ENCODE measurements at regions not wholly inside any gene's neighbourhood (a gene's known extent, or its start where the extent isn't known, plus 50 kb on each side); places are given as distances from the start of the nearest gene placed in this dataset.

DNA sequence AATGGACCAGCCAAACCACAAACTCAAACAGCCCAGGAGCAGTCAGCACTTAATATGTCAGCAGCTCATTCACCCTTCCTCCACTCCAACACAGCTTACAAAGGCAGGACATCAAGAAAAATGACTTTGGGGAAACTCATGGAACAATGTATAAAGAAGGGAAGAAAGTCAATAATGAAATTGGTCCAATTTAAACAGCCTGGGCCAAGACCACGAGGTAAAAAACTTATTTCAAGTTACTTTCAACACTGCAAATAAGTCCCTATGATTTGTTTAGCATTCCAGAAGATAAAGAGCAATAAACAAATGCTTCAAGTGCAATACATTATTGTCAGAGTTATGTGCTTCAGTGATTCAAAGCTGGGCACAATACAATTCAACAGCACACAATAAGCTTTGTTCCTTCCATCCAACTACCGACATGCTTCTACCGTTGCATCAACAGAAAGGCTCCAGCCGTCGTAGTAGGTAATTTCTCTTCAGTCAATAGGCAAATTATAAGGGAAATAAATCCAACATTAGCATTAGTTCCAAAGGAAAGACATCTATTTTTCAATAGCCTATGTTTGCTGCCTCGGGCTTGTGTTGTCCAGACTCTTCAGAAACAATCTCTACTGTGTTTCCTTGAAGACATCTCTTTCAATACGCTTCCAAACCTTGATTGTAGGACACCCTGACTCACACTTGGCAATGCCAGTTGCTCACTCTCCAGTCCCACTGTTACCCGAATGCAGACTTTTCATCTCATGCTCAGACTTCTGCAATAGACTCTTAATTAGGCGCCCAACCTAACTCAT is 225.7 kb downstream of the NUAK1 start:
- Histone ChIP-seq H2AFZ (ENCODE audit: low read length) (no peak overlapping the region), H3K4me1 (ENCODE audit: insufficient read depth, low read length) (no peaks in the 10 kb centered on the region), H3K36me3 (replicated peaks in 1 of 2; ENCODE audit: control insufficient read depth in 1 of 2, insufficient read depth in 2 of 2, low read length in 2 of 2) (no peaks in the 10 kb centered on the region), H3K79me2 (ENCODE audit: insufficient read depth, low read length) (no peaks in the 10 kb centered on the region), H3K9me3 (ENCODE audit: low read length) (no peaks in the 10 kb centered on the region), H3K4me3 (replicated peaks in 1 of 3; ENCODE audit: insufficient read depth in 1 of 3, low read depth in 2 of 3, low read length in 3 of 3) (no peak overlapping the region), H3K4me2 (ENCODE audit: low read depth, low read length) (no peak overlapping the region), H3K27ac (ENCODE audit: extremely low read length, insufficient read depth, low read length) (no peak overlapping the region), H3K9ac (ENCODE audit: insufficient read depth, low read depth, low read length) (no peak overlapping the region), H4K20me1 (ENCODE audit: insufficient read depth, low read length) (no peaks in the 10 kb centered on the region), H3K27me3 (ENCODE audit: control insufficient read depth in 1 of 2, insufficient read depth in 2 of 2, low read length in 2 of 2) (no peaks in the 10 kb centered on the region)
- TF ChIP-seq, protein P1, sequence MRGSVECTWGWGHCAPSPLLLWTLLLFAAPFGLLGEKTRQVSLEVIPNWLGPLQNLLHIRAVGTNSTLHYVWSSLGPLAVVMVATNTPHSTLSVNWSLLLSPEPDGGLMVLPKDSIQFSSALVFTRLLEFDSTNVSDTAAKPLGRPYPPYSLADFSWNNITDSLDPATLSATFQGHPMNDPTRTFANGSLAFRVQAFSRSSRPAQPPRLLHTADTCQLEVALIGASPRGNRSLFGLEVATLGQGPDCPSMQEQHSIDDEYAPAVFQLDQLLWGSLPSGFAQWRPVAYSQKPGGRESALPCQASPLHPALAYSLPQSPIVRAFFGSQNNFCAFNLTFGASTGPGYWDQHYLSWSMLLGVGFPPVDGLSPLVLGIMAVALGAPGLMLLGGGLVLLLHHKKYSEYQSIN (CRISPR knock-in tag; IDR thresholded peaks at IDR 0.05; ENCODE audit: borderline replicate concordance): no peak
- TF ChIP-seq GATAD2A (CRISPR knock-in tag; IDR thresholded peaks at IDR 0.05): no peak
- TF ChIP-seq, protein P2, sequence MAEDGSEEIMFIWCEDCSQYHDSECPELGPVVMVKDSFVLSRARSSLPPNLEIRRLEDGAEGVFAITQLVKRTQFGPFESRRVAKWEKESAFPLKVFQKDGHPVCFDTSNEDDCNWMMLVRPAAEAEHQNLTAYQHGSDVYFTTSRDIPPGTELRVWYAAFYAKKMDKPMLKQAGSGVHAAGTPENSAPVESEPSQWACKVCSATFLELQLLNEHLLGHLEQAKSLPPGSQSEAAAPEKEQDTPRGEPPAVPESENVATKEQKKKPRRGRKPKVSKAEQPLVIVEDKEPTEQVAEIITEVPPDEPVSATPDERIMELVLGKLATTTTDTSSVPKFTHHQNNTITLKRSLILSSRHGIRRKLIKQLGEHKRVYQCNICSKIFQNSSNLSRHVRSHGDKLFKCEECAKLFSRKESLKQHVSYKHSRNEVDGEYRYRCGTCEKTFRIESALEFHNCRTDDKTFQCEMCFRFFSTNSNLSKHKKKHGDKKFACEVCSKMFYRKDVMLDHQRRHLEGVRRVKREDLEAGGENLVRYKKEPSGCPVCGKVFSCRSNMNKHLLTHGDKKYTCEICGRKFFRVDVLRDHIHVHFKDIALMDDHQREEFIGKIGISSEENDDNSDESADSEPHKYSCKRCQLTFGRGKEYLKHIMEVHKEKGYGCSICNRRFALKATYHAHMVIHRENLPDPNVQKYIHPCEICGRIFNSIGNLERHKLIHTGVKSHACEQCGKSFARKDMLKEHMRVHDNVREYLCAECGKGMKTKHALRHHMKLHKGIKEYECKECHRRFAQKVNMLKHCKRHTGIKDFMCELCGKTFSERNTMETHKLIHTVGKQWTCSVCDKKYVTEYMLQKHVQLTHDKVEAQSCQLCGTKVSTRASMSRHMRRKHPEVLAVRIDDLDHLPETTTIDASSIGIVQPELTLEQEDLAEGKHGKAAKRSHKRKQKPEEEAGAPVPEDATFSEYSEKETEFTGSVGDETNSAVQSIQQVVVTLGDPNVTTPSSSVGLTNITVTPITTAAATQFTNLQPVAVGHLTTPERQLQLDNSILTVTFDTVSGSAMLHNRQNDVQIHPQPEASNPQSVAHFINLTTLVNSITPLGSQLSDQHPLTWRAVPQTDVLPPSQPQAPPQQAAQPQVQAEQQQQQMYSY (CRISPR knock-in tag; IDR thresholded peaks at IDR 0.05): no peak
- no peak for TF ChIP-seq SAFB2 (CRISPR knock-in tag; IDR thresholded peaks at IDR 0.05; ENCODE audit: borderline replicate concordance, low read depth)
- TF ChIP-seq KDM5B (CRISPR knock-in tag; IDR thresholded peaks at IDR 0.05; ENCODE audit: borderline replicate concordance): no peak
- TF ChIP-seq HIVEP1 (CRISPR knock-in tag; IDR thresholded peaks at IDR 0.05): no peak
- TF ChIP-seq KAT8 (CRISPR knock-in tag; IDR thresholded peaks at IDR 0.05): no peak
- TF ChIP-seq ZNF282 (IDR thresholded peaks at IDR 0.05; ENCODE audit: partially characterized antibody): no peak
- no peak for TF ChIP-seq ZNF292 (CRISPR knock-in tag; IDR thresholded peaks at IDR 0.05; ENCODE audit: borderline replicate concordance, low read depth)
- TF ChIP-seq, protein P3, sequence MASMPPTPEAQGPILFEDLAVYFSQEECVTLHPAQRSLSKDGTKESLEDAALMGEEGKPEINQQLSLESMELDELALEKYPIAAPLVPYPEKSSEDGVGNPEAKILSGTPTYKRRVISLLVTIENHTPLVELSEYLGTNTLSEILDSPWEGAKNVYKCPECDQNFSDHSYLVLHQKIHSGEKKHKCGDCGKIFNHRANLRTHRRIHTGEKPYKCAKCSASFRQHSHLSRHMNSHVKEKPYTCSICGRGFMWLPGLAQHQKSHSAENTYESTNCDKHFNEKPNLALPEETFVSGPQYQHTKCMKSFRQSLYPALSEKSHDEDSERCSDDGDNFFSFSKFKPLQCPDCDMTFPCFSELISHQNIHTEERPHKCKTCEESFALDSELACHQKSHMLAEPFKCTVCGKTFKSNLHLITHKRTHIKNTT (CRISPR knock-in tag; IDR thresholded peaks at IDR 0.05): no peak
- TF ChIP-seq ZNF253 (CRISPR knock-in tag; IDR thresholded peaks at IDR 0.05; ENCODE audit: borderline replicate concordance): no peak
- no peak for TF ChIP-seq ZMYM3 (CRISPR knock-in tag; IDR thresholded peaks at IDR 0.05)
- no peak for TF ChIP-seq RAD51 (IDR thresholded peaks at IDR 0.05; ENCODE audit: borderline replicate concordance)
- TF ChIP-seq ZNF672 (CRISPR knock-in tag; IDR thresholded peaks at IDR 0.05): no peak
- no peak for TF ChIP-seq ZNF33A (CRISPR knock-in tag; IDR thresholded peaks at IDR 0.05; ENCODE audit: borderline replicate concordance)
- FAIRE-seq (no peak), DNase-seq (ENCODE audit: low spot score) (no peak), ATAC-seq (no peak)
- 44% methylated on average over 9 of the region's 9 CpGs for WGBS (ENCODE audit: low lambda C conversion rate)
- BruUV-seq (replicated peaks): no TSS peak
- intact Hi-C loops (cut with micrococcal nuclease; ENCODE audit: unreplicated experiment) (no loop called here), in situ Hi-C loops (cut with HindIII; ENCODE audit: extremely low pct_ligation_motif_present, low pct_unique_long_range_greater_than_20kb) (no loop called here)
- ChIA-PET POLR2A (no interaction called here), CTCF (ENCODE audit: low intra/inter-chr PET ratio, low total read pairs) (no interaction called here)
